ENCODE measurements at regions not wholly inside any gene's neighbourhood (a gene's known extent, or its start where the extent isn't known, plus 50 kb on each side); places are given as distances from the start of the nearest gene placed in this dataset.

- DNase-seq (ENCODE audit: low read depth in 3 of 3, low spot score in 2 of 3), result no peak
Measured at GRCh38 chr6:113315165-113315564, 542.0 kb upstream of the MARCKS start.

GRCh38 chr6:113315879-113316278 lies 541.3 kb upstream of the MARCKS start:
- no peak for DNase-seq (ENCODE audit: low read depth in 3 of 3, low spot score in 2 of 3)

GRCh38 chr6:113317442-113317841 lies 539.7 kb upstream of the MARCKS start:
- no peak for DNase-seq (ENCODE audit: low read depth in 3 of 3, low spot score in 2 of 3)

- no peak for DNase-seq (ENCODE audit: low read depth in 3 of 3, low spot score in 2 of 3)
Measured at GRCh38 chr6:113317891-113318574, 539.1 kb upstream of the MARCKS start.

- peak in 1 of 3 donors; percentile 8 for DNase-seq (ENCODE audit: low read depth in 3 of 3, low spot score in 2 of 3)
Measured at GRCh38 chr6:113318575-113318917, 538.6 kb upstream of the MARCKS start.

- DNase-seq (ENCODE audit: low read depth in 3 of 3, low spot score in 2 of 3), result no peak
Measured at GRCh38 chr6:113320653-113321052, 536.5 kb upstream of the MARCKS start.

- no peak for DNase-seq (ENCODE audit: low read depth in 3 of 3, low spot score in 2 of 3)
Measured at GRCh38 chr6:113326781-113327180, 530.4 kb upstream of the MARCKS start.

- no peak for DNase-seq (ENCODE audit: low read depth in 3 of 3, low spot score in 2 of 3)
Measured at GRCh38 chr6:113328886-113329381, 528.2 kb upstream of the MARCKS start.

GRCh38 chr6:113329942-113330635 lies 527.1 kb upstream of the MARCKS start:
- DNase-seq (ENCODE audit: low read depth in 3 of 3, low spot score in 2 of 3), result no peak

- no peak for DNase-seq (ENCODE audit: low read depth in 3 of 3, low spot score in 2 of 3)
Measured at GRCh38 chr6:113330636-113330946, 526.6 kb upstream of the MARCKS start.

GRCh38 chr6:113331021-113331420 lies 526.1 kb upstream of the MARCKS start:
- no peak for DNase-seq (ENCODE audit: low read depth in 3 of 3, low spot score in 2 of 3)

- DNase-seq (ENCODE audit: low read depth in 3 of 3, low spot score in 2 of 3), result no peak
Measured at GRCh38 chr6:113338644-113339043, 518.5 kb upstream of the MARCKS start.

- no peak for DNase-seq (ENCODE audit: low read depth in 3 of 3, low spot score in 2 of 3)
Measured at GRCh38 chr6:113339209-113339608, 517.9 kb upstream of the MARCKS start.

GRCh38 chr6:113340371-113340770 lies 516.8 kb upstream of the MARCKS start:
- DNase-seq (ENCODE audit: low read depth in 3 of 3, low spot score in 2 of 3), result no peak

- no peak for DNase-seq (ENCODE audit: low read depth in 3 of 3, low spot score in 2 of 3)
Measured at GRCh38 chr6:113343940-113344339, 513.2 kb upstream of the MARCKS start.

GRCh38 chr6:113344969-113345368 lies 512.2 kb upstream of the MARCKS start:
- DNase-seq (ENCODE audit: low read depth in 3 of 3, low spot score in 2 of 3), result no peak

GRCh38 chr6:113347436-113347835 lies 509.7 kb upstream of the MARCKS start:
- no peak for DNase-seq (ENCODE audit: low read depth in 3 of 3, low spot score in 2 of 3)

GRCh38 chr6:113350461-113350860 lies 506.7 kb upstream of the MARCKS start:
- no peak for DNase-seq (ENCODE audit: low read depth in 3 of 3, low spot score in 2 of 3)

- DNase-seq (ENCODE audit: low read depth in 3 of 3, low spot score in 2 of 3), result no peak
Measured at GRCh38 chr6:113351173-113351834, 505.8 kb upstream of the MARCKS start.

GRCh38 chr6:113352029-113352801 lies 504.9 kb upstream of the MARCKS start:
- DNase-seq (ENCODE audit: low read depth in 3 of 3, low spot score in 2 of 3), result no peak

GRCh38 chr6:113352831-113353230 lies 504.3 kb upstream of the MARCKS start:
- no peak for DNase-seq (ENCODE audit: low read depth in 3 of 3, low spot score in 2 of 3)
